Spleen (tissue), 7 donors: ENCODE measurements at regions not wholly inside any gene's neighbourhood (a gene's known extent, or its start where the extent isn't known, plus 50 kb on each side); places are given as distances from the start of the nearest gene placed in this dataset.

Experiments
- POLR2A ChIP-seq, 3 donors: fragments of 450-650 bp; IDR thresholded peaks; one replicate each; pipeline ENCODE4 v1.5.1; 2017; ENCODE audit warnings: antibody characterized with exemption in 3 of 3, mild to moderate bottlenecking in 1 of 3
- TF ChIP-seq, protein P1 (sequence below), 11 experiments: fragments of 200-600 bp in 7 of 11; fragments of 450-650 bp in 4 of 11; sonication (generic) in 4 of 11; IDR thresholded peaks in 8 of 11; conservative IDR thresholded peaks in 3 of 11; 1 replicate in 7 of 11; 2 replicates in 4 of 11; pipeline versions ENCODE4 v1.4.0 to v1.8.0; 2016 to 2021; ENCODE audit warnings: antibody characterized with exemption in 11 of 11, inconsistent platforms in 4 of 11, mild to moderate bottlenecking in 1 of 11
- donor health status: DM: no; HTN: no; CAD: no; lungs with moderate emphysema.
- donor health status: DM: no; HTN: no; CAD: no.
- donor health status: DM: no; HTN: no; CAD: no.

DNA sequence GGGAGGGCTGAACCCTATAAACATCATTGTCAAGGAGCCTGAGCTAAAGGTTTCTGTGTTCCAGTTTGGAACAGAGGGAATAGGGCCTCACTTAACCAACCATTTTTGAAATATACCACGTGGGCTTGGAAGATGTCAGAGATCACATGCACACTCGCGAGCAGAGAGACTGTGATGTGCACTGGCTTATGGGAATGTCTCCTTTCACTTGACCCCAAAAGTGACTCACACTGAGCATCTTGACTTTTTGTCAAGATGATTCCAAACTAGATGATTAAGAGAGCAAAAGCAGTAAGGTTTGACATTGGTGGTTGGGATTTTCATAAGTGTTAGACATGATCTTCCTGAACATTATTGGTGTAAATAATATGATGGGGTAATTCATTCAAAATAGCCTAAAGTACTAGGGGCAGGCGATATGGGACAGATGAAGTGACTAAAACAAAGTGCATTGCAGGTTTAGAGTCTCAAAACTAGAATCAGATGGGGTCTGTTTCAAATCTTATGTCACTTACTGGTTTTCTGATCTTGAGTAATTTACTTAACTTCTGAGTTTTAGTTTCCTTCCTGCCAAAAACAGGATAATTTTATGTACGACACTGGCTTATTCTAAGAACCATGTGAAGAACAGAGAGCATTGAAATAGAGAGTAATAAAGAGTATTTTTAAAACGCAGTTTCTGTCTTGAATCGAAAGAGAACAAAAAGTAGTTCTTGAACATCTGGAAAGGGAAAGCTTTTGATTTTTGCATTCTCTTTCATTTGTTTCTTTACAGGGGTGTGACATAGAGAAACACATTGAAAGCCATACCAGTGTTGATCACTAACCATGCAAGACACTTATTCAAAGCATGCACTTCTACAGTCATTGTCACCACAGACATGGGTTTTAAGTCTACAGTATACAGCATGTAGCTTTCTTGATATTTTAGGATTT is 383.0 kb downstream of the DIRAS2 start:
- TF ChIP-seq, protein P1, sequence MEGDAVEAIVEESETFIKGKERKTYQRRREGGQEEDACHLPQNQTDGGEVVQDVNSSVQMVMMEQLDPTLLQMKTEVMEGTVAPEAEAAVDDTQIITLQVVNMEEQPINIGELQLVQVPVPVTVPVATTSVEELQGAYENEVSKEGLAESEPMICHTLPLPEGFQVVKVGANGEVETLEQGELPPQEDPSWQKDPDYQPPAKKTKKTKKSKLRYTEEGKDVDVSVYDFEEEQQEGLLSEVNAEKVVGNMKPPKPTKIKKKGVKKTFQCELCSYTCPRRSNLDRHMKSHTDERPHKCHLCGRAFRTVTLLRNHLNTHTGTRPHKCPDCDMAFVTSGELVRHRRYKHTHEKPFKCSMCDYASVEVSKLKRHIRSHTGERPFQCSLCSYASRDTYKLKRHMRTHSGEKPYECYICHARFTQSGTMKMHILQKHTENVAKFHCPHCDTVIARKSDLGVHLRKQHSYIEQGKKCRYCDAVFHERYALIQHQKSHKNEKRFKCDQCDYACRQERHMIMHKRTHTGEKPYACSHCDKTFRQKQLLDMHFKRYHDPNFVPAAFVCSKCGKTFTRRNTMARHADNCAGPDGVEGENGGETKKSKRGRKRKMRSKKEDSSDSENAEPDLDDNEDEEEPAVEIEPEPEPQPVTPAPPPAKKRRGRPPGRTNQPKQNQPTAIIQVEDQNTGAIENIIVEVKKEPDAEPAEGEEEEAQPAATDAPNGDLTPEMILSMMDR (IDR thresholded peaks at IDR 0.05 in 8 of 11, conservative IDR thresholded peaks at IDR 0.05 in 3 of 11), result no peak
- no peak for TF ChIP-seq POLR2A (IDR thresholded peaks at IDR 0.05)
